ENCODE measurements at regions not wholly inside any gene's neighbourhood (a gene's known extent, or its start where the extent isn't known, plus 50 kb on each side); places are given as distances from the start of the nearest gene placed in this dataset.

DNA sequence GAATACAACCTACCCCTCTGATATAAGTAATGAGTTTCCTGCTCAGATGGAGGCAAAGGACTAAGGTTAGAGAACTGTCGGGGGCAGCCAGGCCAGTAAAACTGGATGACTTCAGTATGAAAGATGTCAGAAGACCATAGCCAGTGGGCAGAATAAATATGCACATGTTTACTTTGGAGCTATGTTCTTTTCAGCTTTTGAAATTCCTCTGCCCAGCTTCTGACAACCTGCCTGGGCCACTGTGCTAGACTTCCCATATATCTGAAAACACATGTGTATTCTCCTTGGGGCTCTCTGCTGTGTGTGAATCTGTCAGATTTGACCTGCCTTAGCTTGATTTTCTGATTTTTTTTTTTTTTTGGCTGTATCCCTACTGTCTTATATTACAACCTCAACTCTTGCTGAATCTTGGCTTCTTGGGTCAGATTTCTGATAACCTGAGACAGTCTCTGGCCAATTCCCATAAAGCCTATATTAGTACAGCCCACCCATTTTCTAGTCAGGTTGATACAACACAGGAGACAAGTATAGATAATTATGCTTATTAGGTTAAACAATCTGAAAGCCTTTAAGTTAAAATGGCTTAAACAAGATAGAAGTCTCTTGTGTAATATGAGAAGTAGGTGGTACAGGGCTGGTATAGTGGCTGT lies 76.6 kb upstream of the PRLR start:
- intact Hi-C loops (cut with DNase I; ENCODE audit: low total_unique reads) = loop anchor here (10.0 kb wide), 1 partner anchor 1382 kb away; no protein-coding TSS in a partner anchor
- DNase-seq (ENCODE audit: low spot score in 2 of 2) = no peak
- Histone ChIP-seq H3K27ac (peak overlapping the region; percentile 38 to 45), H3K4me1 (no peaks in the 10 kb centered on the region), H3K4me3 (no peak overlapping the region), H3K9me3 (no peaks in the 10 kb centered on the region), H3K27me3 (no peaks in the 10 kb centered on the region), H3K36me3 (no peaks in the 10 kb centered on the region)
- TF ChIP-seq POLR2A (IDR thresholded peaks at IDR 0.05) = no peak
- no peak for TF ChIP-seq CTCF (IDR thresholded peaks at IDR 0.05)
- no peak for TF ChIP-seq POLR2AphosphoS5 (IDR thresholded peaks at IDR 0.05)

GRCh38 chr5:35305336-35306020 lies 75.2 kb upstream of the PRLR start:
- Histone ChIP-seq H3K9me3 (no peaks in the 10 kb centered on the region), H3K27ac (no peak overlapping the region), H3K4me3 (no peak overlapping the region), H3K4me1 (no peaks in the 10 kb centered on the region), H3K27me3 (no peaks in the 10 kb centered on the region), H3K36me3 (no peaks in the 10 kb centered on the region)
- TF ChIP-seq CTCF (IDR thresholded peaks at IDR 0.05) = no peak
- intact Hi-C loops (cut with DNase I; ENCODE audit: low total_unique reads) = loop anchor here (10.0 kb wide), 1 partner anchor 1381 kb away; no protein-coding TSS in a partner anchor
- DNase-seq (ENCODE audit: low spot score in 2 of 2) = no peak

DNA sequence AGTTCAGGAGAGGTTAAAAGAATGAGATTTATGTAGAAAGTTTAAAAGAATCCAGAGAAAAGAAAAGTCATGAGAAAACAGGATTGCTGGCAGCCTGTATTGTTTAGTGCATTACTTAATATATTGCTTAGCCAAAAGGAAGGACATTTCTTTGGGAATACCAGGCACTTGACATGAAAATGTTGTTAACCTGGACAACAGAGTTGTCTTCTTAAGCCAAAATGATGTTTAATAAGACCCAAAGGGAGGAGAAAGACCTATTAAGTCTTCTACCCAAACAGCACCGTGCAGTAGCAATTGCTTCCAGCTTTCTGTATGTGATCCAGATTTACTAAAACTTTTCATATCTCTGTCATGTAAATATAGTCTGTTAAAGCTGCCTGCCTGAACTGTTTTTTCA lies 74.0 kb upstream of the PRLR start:
- Histone ChIP-seq H3K36me3 (no peaks in the 10 kb centered on the region), H3K27ac (no peak overlapping the region), H3K4me3 (no peak overlapping the region), H3K27me3 (no peaks in the 10 kb centered on the region), H3K9me3 (no peaks in the 10 kb centered on the region), H3K4me1 (no peaks in the 10 kb centered on the region)
- no peak for DNase-seq (ENCODE audit: low spot score in 2 of 2)
- TF ChIP-seq POLR2A (IDR thresholded peaks at IDR 0.05) = no peak
- TF ChIP-seq CTCF (IDR thresholded peaks at IDR 0.05) = no peak
- TF ChIP-seq POLR2AphosphoS5 (IDR thresholded peaks at IDR 0.05) = no peak
- intact Hi-C loops (cut with DNase I; ENCODE audit: low total_unique reads) = loop anchor here (10.0 kb wide), 1 partner anchor 1379 kb away; no protein-coding TSS in a partner anchor

DNA sequence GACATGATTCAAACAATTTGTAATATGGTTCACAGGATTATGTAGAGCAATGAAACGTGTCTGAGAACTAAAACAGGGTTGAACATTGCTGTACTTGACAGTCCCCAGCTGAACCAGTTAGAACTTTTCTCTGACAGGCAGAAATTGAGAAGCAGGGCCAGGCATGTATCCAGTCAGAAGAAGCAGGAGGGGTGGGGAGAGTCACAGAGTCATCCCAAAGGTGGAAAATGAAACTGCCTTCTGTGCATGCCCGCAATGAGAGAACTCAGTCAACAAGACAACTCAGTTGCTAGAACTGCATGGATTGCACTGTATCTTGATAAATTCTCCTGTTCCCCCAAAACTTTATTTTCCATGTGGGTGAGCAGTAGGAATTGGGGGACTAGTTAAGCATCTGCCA lies 72.9 kb upstream of the PRLR start:
- Histone ChIP-seq H3K9me3 (no peaks in the 10 kb centered on the region), H3K36me3 (no peaks in the 10 kb centered on the region), H3K27me3 (no peaks in the 10 kb centered on the region), H3K4me3 (no peak overlapping the region), H3K27ac (no peak overlapping the region), H3K4me1 (no peaks in the 10 kb centered on the region)
- DNase-seq (ENCODE audit: low spot score in 2 of 2) = no peak
- intact Hi-C loops (cut with DNase I; ENCODE audit: low total_unique reads) = loop anchor here (10.0 kb wide), 1 partner anchor 1378 kb away; no protein-coding TSS in a partner anchor
- TF ChIP-seq POLR2AphosphoS5 (IDR thresholded peaks at IDR 0.05) = no peak
- TF ChIP-seq POLR2A (IDR thresholded peaks at IDR 0.05) = no peak
- TF ChIP-seq CTCF (IDR thresholded peaks at IDR 0.05) = no peak

DNA sequence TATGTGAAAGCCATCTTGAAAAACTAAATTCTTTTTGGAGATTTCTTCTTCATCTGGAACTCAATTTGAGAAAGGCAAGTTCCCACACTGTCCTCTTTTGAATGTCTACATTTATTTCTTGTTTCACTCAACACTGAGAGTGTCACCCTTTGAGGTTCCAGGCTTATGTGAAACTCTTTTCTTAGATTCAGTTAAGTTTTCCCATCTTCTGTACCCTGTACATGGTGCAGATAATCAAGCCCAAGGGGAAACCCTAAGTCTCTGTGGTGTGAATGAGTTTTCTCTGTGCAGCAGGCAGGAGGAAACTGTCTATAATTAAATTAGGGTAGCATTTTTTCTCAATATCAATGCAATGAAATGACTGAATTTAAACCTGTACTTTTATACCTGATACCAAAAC lies 72.3 kb upstream of the PRLR start:
- Histone ChIP-seq H3K4me1 (no peaks in the 10 kb centered on the region), H3K27ac (no peak overlapping the region), H3K4me3 (no peak overlapping the region), H3K27me3 (no peaks in the 10 kb centered on the region), H3K36me3 (no peaks in the 10 kb centered on the region), H3K9me3 (no peaks in the 10 kb centered on the region)
- intact Hi-C loops (cut with DNase I; ENCODE audit: low total_unique reads) = loop anchor here (10.0 kb wide), 1 partner anchor 1378 kb away; no protein-coding TSS in a partner anchor
- no peak for DNase-seq (ENCODE audit: low spot score in 2 of 2)
- TF ChIP-seq CTCF (IDR thresholded peaks at IDR 0.05) (no peak), POLR2AphosphoS5 (IDR thresholded peaks at IDR 0.05) (no peak), POLR2A (IDR thresholded peaks at IDR 0.05) (no peak)

All from breast epithelium (tissue), 4 donors.